ENCODE measurements at regions not wholly inside any gene's neighbourhood (a gene's known extent, or its start where the extent isn't known, plus 50 kb on each side); places are given as distances from the start of the nearest gene placed in this dataset.
"Not testable (repeated sequence)": the region's sequence is repeated elsewhere in the genome, so short reads cannot be mapped to it uniquely, and the experiment has no call there.

DNA sequence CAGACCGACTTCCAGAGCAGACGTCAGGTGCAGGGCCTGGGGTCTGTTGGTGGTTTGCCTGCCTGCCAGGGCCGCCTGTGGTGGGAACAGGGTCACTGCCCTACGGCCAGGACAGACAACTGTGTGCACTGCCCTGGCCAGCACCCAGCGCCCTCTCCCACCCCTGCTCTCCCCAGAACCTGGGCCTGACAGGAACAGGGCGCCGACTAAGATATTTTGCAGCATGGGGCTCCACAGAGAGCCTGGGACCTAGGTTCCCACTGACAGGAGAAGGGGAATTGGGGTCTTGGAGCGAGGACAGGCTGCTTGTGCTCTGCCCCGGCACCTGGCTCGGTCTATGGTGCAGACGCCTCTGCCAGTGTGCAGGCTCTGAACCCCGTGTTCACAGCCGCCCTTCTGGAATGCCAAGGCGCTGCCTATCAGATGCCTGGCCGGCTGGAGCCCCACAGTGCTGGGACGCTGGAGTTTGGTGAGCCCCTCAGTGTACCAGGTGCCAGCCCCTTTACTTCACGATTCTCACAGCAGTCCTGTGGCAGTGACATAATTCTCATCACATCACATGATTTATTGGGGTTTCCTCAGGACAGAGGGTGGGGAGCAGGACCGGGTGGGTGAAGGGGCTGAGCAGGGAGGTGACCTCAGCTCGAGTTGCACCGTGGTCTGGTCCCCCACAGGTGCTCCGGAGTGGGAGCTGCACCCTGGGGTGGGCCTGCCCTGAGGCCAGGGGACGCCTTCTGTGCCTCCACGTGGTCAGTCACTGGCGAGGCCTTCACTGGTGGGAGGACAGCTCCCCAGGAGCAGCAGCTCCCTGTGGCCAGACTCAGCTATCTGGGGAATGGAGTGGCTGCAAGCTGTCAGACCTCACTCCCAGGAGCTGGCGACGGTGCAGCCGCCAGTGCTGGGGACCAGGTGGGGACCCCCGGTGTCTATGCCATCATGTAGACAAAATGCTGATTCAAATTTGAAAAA lies 113.8 kb upstream of the LRPAP1 start:
- DNase-seq, result no peak

DNA sequence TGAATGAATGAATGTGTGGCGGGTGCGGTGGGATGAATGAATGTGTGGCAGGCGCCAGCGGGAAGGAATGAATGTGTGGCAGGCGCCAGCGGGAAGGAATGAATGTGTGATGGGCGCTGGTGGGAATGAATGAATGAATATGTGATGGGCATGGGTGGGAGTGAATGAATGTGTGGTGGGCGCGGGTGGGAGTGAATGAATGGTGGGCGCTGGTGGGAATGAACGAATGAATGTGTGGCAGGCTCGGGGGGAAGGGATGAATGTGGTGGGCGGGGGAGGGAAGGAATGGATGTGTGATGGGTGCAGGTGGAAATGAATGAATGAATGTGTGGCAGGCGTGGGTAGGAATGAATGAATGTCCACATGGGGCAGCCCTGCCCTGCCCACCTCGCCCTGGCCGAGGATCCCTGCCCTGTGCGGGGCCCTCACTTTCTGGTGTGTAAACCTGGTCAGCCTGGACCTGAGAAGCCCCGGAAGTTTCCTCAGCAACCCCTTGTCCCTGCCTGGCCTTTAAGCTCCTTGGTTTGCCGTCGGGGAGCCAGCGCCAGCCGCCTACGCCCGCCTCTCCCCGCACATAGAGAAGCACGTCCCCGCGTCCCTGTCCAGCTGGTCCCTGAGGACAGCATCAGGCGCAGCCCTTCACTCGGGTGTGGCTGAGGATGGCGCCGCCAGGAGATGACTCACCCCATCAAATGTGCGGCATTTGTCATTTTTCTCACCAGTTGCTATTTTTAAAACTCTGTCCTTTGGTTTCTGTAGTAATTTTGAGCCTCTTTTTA lies 112.8 kb upstream of the LRPAP1 start:
- peak; percentile 62 for DNase-seq

DNA sequence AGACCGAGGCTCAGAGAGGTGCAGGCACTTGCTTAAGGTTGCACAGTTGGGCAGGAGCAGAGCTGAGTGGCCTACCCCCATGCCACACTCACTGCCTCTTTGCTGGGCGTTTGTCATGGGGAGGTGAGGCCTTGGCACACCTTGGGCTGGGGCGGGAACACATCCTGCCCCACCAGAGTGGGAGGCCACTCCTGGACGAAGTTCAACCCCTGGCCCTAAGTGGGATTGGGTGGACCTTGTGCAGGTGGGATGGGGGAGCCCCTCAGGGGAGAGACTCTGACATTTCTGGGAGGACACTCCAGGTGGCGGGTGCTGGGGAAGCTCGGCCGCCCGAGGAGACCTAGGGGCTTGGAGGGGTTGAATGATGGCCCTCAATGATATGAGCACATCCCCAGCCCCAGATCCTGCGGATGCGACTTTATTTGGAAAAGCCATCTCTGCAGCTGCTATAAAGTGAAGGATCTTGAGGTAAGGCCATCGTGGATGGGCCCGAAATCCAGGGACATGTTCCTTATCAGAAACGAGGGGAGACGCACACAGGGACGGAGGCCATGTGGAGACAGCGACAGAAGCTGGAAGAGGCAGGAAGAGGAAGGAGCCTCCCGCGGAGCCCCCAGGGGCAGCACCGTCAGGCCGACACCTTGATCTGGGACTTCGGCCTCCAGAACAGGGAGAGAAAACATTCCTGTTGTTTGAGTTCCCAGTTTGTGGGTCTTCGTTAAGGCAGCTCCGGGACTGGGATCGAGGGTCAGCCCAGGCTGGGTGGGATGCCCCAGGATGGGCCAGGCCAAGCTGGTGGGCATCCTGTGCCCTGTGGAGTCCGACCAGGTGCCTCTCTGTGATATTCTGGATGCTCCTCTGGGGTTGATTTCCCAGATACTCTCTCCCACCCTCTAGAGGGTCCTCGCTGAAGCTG lies 111.6 kb upstream of the LRPAP1 start:
- DNase-seq, result no peak

DNA sequence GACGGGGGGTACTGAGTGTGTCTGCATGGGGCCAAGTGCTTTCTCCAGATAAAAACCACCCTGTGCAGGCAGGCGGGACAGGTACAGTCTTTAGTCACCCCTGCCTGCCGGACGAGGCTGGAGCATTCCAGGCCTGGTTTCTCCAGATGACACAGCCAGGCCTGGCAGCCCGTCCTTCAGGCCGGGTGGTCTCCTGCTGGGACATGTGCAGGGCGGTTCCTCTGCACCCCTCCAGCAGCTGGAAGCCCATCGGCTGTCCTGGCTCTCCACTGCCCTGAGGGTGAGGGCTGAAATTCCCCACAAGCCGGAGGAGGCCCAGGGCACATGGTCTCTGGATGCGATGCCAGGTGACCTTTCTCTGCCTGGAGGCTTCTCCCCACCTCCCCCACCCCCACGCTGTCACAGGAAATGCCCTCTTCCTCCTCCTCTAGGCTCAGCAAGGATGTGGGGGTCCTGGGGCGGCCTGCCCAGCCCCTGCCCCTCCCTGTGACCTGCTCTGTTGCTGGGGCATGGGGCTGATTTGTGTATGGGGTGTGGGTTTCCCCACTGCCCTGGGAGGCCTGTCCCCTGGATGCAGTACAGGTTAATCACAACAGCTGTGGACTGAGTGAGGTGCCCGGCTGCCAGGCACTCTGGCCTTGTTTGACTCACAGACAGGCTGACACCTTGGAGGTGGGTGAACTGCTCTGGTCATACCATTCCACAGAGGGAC lies 110.7 kb upstream of the LRPAP1 start:
- DNase-seq, result no peak

DNA sequence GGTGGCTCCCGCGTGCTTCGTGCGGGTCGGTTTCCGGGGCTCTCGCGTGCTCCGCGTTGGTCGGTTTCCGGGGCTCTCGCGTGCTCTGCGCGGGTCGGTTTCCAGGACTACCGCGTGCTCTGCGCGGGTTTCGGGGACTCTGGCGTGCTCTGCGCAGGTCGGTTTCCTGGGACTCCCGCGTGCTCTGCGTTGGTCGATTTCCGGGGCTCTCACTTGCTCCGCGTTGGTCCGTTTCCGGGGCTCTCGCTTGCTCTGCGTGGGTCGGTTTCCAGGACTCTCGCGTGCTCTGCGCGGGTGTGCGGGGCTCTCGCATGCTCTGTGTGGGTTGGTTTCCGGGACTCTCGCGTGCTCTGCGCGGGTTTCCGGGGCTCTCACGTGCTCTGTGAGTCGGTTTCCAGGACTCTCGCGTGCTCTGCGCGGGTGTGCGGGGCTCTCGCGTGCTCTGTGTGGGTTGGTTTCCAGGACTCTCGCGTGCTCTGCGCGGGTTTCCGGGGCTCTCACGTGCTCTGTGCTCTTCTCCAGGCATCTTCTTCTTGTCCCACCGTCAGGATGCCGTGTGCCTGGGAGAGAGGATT lies 109.9 kb upstream of the LRPAP1 start:
- no peak for DNase-seq

DNA sequence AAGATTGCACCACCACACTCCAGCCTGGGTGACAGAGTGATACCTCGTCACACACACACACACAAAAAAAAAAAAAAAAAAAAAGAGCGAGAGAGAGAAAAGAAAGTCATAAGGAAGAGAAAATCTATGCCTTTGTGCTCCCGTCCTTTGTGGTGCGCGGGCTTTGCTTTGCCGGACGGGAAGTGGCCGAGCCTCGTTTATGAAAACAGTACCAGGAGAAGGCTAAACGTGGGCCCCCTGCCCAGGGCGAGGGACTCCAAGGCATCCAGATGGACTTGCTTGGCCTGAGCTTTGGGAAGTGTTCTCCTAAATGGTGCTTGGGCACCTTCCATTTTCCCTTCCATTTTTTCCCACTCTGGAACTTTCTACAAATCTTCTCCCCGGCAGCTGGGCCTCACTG lies 109.3 kb upstream of the LRPAP1 start:
- no peak for DNase-seq

DNA sequence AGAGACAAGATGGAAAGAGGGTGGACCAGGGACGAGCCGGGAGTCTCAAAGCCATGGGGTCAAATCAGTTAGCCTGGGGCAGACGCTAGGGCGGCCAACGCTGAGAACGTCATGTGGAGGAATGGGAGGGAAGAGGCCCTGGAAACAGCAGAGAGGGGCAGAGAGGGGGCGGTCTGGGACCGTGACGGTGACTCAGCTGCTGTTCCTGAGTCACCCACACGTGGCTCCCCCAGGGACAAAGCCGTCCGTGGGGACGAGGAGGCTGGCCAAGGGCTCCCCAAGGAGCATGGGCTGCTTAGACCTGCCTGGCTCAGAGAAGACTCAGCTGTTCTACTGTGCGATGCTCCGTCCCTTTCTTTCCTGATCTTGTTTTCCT lies 108.4 kb upstream of the LRPAP1 start:
- peak; percentile 60 for DNase-seq

DNA sequence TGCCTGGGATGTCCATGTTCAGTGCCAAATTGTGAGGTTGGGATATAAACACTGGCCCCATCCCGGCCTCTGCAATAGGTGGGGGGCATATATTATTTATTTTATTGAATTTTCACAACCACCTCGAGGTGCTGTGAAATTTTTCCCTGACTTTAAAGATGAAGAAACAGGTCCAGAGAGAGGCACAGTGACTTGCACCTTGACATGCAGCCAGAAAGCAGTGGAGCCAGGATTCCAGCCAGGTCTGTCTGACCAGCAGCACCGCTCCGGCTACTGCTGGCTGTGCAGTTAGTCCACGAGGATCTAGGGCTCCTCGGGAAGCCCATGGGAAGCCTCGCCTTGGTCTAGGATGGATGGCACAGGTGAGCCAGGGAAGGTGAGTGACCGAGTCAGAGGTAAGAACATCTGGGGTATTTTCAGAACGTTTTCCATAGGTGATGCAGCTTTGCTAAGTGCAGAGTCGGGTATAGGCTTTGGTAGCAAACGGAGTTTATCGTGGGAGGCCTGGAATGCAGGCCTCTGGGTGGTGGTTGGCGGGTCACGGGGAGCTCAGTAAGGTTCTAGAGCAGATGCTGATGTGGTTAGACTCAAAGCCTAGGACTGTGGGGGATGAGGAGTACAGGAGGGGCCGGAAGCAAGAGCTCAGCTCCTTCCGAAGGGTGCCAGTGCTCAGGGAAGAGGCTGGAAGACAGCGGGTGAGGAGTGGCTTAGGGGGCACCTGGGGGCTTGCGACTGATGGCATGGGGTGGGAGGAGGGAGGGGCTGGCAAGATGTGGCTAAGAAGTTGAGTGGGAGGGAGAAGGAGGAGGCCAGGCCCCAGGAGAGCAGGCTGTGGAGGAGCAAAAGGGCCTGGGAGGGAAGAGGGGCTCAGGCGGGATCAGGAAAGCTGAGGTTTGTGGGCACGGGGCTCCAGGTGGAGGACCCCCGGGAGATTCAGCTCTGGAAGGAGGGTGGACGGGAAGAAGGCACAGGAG lies 107.7 kb upstream of the LRPAP1 start:
- no peak for DNase-seq

DNA sequence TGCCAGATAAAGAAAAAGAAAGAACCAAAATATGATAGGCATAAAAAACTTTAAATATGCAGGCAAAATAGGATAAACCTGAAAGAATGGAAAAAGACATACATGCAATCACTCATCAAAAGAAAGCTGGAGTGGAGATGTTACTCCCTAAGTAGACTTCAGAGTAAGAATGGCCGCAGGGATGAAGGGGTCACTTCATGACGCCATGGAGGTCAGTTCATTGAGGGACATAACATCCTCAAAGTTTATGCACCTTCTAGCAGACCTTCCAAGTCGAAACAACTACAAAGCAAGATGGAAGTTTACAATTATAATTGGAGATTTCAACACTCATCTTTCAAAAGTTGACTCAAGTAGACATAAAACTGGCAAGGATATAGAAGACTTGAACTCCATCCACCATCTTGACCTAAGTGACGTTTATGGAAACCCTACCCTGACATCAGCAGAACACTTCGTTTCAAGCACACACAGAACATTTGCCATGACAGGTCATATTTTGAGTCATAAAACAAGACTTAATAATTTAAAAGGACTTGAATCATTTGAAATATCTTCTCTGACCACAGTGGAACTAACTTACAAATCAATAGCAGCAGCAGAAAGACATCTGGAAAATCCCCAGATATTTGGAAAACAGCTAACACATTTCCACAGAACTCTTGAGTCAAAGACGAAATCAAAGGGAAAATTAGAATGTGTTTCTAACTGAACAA lies 106.0 kb upstream of the LRPAP1 start:
- DNase-seq, result no peak

DNA sequence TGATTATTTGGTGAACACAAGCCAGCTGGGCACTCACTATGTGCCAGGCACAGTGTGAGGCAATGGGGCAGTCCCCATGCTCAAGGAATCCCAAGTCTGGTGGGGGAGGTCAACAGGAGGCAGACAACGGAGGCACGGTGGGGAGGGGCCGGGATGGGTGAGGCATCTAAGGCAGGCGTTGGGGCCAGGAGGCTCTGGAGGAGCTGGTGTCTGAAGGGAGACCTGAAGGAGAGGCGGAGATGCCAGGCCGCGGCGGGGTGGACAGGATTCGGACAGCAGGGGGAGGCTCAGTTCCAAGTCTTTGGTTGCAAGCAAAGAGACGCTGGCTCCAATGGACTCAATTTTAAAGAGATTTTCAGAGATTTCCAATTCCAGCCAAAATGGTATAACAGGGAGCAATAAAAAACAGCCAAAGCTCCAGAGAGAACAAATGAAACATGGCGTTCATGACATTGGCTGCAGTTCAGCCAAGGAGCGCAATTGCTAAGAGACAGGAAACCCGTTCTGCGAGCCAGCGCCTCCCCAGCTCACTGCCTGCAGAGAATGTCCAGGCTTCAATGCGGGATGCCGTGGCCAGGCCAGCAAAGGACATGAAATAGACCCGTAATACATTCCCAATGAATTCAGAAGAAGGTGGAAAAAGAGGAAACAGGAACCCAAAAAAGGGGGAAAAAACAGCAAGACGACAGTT lies 105.2 kb upstream of the LRPAP1 start:
- no peak for DNase-seq

DNA sequence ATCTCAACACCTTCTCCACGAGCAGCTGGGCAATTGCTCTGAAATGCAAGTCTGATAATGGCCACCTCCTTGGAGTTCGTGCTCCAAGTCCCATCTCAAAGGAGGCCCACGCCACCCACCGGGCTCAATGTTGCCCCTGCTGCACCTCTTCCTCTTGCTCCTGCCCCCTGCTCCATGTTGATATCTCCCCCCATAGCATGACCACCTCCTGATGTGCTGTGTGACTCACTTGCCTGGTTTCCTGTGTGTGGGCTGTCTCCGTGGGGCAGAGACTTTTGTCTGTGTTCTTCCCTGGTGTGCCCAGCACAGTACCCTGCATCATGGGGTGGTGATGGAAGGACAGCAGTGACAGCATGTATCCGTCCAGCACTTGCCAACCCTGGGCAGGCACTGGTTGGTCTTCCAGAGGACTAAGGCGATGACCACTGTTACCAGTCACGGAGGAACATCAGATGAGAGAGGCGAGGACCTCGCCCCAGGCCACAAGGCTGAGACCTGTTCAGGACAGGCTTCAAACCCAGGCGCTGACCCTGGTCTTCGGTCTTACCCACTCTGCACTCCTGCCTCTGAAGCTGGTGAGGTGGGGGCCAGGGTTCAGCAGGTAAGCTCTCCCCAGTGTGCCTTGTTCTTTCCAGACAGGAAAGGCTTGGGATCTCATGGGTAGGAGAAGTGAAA lies 104.6 kb upstream of the LRPAP1 start:
- no peak for DNase-seq

DNA sequence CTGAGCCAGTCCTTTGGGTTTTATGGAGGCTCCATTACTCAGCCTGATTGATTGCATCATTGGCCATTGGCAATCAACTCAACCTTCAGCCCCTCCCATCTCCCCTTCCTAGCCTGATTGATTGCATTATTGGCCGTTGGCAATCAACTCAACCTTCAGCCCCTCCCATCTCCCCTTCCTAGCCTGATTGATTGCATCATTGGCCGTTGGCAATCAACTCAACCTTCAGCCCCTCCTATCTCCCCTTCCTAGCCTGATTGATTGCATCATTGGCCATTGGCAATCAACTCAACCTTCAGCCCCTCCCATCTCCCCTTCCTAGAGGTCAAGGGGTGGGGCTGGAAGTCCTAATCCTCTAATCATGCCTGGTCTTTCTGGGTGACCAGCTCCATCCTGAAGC lies 103.8 kb upstream of the LRPAP1 start:
- not testable (repeated sequence) for DNase-seq

DNA sequence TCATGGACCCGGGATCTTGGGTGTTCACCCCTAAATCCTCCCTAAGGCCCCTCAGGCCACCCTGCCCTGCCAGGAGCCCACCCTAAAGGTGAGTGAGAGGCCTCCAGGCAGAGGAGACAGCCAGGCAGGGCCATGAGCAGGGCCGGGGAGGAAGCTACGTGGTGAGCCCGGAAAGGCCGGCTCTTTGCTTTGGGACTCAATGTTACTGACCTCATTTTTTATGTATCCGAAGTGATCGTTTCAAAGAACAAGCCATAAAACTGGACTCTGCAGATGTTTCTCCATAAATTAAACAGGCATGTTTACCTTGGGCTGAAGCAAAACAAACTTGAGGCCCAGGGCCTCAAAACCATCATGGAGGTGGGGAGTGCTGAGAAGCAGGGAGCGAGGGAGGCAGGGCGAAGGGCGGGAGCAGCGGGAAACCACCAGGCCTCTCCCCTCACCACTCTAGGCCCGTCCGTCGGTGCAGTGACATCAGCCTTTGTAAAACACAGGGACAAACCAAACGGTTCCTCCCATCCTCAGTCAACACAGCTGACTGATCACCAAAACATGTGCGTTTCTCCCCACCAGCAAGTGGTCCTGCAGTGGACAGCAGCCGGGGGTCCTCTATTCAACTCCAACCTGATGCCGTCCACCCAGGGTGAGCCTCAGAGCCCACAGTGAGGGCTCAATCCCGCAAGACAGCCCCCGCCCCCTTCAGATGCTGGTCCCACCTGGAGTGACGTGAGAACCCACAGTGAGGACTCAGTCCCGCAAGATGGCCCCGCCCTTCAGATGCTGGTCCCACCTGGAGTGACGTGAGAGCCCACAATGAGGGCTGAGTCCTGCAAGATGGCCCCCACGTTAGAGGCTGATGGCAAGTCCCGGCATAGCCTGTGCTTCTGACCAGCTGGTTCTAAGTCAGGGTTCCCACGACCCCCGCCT lies 102.9 kb upstream of the LRPAP1 start:
- no peak for DNase-seq

DNA sequence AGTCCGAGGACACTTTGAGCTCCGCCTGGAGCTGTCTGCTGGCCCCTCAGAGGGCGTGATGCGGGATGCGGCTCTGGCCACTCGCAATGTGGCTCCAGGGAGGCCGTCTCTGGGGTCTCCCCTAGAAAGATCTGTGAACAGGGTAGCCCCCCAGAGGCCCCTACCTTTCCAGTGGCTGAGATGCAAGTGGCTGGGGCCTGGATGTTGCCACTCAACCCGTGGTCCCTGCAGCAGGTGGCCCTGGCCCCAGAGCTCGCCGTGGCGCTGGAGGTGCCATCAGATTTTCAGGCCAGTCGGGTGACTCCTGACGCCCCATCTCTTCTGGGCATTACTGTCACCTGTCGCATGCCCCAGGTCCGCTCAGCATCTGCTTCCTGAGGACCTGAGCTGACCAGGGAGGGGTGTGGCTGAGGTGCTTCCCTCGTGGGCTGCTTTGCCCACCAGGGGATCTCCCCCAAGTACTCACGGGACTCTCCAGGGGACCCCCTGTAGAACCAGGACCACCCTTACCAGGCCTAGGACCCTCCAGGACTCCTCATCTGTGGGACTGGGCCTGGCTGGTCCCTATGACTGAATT lies 102.1 kb upstream of the LRPAP1 start:
- no peak for DNase-seq

DNA sequence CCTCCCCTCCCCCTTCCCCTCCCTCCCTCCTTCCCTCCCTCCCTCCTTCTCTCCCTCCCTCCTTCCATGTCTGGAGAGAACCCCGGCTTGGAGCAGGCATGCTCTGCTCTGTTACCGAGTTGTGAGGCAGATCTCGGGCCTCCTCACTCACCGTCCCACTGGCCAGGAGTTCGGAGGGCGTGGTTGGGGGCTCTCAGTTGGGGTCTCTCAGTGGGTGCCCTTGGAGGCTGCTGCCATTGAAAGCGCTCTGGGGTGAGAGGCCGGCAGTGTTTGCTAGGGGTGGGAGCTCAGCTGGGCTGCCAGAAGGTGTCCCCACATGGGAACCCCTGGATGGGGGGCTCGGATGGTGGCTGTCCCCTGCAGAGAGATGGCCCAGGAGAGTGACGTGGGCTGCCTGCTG lies 101.1 kb upstream of the LRPAP1 start:
- DNase-seq, result not testable (repeated sequence)

DNA sequence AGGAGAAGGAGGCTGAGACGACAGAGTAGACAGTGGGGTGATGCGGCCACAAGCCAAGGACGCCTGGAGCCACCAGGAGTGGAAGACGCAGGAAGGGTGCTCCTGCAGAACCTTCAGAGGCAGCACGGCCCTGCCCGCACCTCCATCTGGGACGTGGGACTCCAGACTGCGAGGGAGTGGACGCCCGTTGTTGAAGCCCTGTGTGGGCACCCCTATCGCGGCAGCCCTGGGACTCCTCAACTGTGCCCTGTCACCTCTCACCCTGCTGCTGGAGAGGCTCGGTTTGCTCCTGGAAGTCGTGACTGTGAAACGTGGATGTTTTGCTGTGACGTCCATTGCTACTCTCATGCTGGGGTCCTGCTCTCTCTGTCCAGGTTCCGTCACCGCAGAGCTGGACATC lies 100.6 kb upstream of the LRPAP1 start:
- not testable (repeated sequence) for DNase-seq

Measured in EL (cell line).